ENCODE measurements at regions not wholly inside any gene's neighbourhood (a gene's known extent, or its start where the extent isn't known, plus 50 kb on each side); places are given as distances from the start of the nearest gene placed in this dataset.

DNA sequence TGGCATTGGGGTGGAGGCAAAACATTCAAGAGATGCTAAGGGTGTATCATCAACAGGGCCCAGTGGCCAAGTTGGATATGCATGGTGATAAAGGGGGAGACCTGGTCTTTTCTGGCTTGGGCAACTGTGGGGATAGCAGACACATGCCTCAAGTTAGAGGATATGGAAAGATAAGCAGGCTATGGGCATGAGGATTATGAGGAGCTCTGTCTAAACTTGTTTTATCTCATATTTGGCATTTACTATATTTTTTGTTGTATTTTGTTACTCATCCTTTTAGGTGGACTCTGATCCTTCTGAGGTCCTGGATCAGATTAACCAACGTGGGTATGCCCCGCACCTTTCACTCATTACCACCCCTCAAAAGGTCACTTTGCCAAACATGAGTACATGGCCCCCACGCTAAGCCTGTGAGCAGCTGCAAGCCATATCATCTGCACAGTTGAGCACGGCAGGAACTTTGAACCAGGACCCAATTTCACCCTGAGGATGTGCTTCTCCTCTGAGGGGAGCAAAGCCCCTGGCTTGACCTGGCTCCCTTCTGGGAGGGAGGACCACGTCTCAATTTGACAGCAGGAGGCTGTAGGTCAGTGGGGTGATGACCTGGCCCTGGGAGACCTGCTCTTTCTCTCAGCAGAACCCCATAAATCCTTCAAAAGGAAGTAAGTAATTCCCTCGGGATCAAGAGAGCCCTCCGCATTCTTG, 71.1 kb upstream of the CD180 start:
- no peak for DNase-seq (ENCODE audit: low read depth)

DNA sequence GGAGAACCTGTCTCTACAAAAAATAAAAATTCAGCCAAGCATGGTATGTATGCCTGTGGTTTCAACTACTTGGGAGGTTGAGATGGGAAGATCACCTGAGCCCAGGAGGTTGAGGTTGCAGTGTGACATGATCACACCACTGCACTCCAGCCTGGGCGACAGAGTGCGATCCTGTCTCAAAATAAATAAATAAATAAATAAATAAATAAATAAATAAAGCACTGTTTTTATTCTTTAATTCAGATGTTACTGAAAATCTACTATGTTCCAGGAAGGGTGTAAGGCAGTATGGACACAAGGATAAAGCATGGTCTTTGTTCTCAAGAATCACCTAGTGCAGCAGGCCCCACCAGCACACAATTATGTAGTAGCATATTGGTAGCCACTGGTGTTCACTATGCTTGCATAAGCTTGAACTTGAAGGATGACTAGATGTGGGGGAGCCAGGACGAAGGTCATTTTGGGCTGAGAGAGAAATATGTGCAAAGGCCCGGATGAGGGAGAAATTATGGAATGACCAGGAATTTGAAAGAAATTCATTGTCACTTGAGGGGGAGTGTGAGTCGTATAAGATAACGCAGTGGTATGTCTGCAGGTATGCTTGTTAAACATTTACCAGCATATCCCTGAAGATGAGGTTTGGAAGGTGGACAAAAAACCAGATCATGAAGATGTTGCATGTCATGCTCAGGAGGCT, 70.2 kb upstream of the CD180 start:
- no peak for DNase-seq (ENCODE audit: low read depth)

GRCh38 chr5:67265951-67266350, 69.4 kb upstream of the CD180 start:
- DNase-seq (ENCODE audit: low read depth), result no peak

GRCh38 chr5:67263656-67264408, 67.2 kb upstream of the CD180 start:
- no peak for DNase-seq (ENCODE audit: low read depth)

DNA sequence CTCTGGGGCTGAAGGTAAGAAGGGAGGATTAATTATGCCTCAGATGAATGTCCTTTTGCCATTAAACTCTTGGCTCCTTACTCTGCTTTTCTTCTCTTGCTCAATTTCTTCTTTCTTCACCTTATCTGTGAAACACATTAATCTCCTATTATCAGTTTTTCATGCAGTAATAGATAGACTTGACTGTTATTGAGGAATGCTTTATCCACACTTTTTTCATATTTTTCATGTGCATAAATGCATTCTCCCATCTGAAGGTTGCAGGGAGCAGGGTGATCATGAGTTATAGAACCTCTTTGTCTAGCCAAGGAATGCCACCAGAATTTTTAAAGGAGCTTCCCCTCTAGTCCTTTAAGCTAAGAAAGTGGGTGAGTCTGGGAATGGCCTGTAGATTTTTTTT, 66.4 kb upstream of the CD180 start:
- no peak for DNase-seq (ENCODE audit: low read depth)

DNA sequence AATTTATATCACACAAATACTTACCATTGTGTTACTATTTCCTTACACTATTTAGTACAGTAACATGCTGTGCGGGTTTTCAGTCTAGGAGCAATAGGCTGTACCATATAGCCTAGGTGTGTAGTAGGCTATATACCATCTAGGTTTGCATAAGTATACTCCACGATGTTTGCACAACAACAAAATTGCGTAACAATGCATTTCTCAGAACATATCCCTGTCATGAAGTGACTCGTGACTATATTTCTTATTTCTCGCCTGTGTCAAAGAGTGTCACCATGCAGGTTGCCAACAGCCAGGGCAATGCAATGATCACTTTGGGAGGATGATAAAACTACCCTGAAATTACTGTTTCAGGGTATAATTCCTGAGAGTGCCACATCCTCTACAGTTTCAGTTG, 65.6 kb upstream of the CD180 start:
- no peak for DNase-seq (ENCODE audit: low read depth)

DNA sequence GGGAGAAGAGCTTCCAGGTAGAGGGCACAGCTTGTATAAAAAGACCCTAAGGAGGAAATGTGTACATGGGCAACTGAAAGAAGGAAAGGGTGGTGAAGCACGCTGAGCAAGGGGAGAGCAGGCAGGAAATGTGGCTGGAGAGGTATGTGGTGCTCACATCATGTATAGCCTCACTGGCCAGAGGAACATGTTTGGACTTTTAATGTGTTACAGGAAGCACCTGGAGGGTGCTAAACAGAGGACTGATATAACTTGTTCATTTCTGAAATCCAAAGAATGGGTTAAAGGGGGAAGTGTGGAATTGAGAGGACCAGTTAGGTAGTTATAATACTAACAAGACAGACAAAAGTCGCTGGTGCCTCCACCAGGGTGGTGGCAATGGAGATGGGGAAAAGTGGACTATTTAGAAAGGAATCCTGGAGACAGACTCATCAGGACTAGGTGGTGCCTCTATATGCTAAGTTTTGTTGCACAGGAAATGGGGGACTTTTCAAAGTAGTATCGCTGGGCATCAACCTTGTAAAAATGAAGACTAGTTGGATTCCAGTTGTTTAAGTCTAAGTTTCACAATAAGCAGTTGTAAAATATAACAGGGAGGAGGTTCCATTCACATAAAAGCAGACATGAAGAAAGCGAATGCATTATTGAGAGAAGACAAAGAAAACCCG, 63.1 kb upstream of the CD180 start:
- DNase-seq (ENCODE audit: low read depth), result no peak

DNA sequence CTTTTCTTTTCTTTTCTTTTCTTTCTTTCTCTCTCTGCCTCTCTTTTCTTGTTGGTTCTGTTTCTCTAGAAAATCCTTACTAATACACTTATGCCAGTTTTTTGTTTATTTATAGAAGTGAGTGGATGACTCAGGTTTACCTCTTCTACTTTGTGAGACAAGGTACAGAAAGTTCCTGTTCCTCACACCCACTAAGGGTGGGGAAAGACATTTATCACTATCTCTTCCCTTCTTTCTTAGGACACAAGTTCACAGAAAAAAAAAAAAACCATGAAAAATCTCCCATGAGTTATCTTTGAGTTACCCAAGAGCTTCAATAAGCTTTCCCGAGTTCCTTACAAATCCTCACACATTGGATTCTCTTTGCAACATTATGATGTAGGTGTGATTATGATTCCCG, 60.9 kb upstream of the CD180 start:
- no peak for DNase-seq (ENCODE audit: low read depth)

GRCh38 chr5:67257077-67257476, 60.5 kb upstream of the CD180 start:
- no peak for DNase-seq (ENCODE audit: low read depth)

GRCh38 chr5:67255881-67256280, 59.3 kb upstream of the CD180 start:
- DNase-seq (ENCODE audit: low read depth), result no peak

DNA sequence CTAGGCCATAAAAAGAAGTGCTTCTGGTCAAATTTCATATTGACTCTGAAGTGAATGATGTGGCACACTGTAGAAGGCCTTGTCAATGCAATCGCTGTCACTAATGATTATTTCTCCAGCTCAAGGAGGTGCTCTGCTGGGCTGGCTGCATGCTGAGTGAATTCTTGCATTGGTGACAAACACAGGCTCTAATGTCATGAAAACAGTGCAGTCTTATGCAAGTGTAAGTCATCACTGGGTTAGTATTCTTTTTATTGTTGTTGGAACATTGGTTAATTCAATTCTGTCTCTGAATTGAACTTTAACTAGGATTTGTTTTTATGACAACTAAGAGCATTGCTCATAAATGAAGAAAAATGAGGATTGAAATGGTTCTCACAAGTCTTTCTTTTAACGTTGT, 57.3 kb upstream of the CD180 start:
- DNase-seq (ENCODE audit: low read depth), result no peak

GRCh38 chr5:67249590-67249895, 52.9 kb upstream of the CD180 start:
- no peak for DNase-seq (ENCODE audit: low read depth)

- DNase-seq (ENCODE audit: low read depth), result no peak
Measured at GRCh38 chr5:67248703-67249589, 52.3 kb upstream of the CD180 start.

DNA sequence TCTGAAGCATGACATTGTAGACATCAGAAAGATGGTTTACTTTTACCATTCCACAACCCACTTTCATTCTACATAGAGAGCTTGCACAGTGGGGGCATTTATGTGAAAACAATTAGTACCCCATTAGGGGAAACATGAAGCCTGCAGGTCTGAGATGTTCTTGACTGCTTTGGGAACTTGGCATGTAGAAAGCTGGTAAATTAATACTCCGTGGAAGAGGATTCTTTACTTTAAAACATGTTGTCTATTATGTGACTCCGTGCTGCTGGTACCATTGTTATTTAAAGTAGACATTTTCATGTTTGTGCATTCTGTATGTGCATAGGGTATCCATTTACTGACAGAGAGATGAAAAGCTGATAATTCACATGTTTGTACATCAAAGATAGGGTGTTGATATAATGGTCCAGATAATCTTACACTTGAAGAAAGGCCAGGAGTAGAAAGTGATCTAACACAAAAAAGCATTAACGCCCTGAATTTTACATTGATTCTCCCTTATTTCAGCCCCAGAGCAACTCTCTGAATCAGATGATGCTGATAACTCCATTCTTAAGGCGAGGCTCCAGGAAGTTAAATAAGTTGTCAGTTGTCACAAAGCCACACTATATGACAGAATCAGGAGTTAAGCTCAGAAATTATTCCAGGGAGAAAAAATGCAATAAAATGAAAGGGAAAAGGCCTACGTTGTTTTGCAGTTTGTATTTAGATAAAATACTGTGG, 50.1 kb upstream of the CD180 start:
- DNase-seq (ENCODE audit: low read depth), result no peak
